ENCODE measurements at regions not wholly inside any gene's neighbourhood (a gene's known extent, or its start where the extent isn't known, plus 50 kb on each side); places are given as distances from the start of the nearest gene placed in this dataset.
"Not testable (repeated sequence)": the region's sequence is repeated elsewhere in the genome, so short reads cannot be mapped to it uniquely, and the experiment has no call there.

DNA sequence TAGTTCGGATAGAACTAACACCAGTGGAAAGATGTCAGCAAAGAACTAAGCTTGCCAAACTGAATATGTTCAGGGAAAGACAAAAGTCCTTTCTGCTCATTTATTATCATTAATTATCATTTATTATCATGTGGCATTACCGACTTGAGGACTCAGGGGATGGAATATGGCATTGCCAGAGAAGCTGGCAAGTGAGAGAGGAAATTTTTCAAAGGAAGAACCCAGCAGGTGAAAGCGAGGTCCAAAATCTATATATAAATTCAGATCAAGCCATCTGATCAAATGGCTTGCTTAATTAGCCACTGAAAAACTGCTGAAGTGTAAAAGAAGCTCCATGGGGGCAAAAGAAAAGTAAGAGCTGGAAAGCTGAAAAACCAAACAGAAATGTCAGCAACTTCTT, 1049.6 kb upstream of the SEMA6A start:
- DNase-seq (ENCODE audit: low spot score) = no peak

DNA sequence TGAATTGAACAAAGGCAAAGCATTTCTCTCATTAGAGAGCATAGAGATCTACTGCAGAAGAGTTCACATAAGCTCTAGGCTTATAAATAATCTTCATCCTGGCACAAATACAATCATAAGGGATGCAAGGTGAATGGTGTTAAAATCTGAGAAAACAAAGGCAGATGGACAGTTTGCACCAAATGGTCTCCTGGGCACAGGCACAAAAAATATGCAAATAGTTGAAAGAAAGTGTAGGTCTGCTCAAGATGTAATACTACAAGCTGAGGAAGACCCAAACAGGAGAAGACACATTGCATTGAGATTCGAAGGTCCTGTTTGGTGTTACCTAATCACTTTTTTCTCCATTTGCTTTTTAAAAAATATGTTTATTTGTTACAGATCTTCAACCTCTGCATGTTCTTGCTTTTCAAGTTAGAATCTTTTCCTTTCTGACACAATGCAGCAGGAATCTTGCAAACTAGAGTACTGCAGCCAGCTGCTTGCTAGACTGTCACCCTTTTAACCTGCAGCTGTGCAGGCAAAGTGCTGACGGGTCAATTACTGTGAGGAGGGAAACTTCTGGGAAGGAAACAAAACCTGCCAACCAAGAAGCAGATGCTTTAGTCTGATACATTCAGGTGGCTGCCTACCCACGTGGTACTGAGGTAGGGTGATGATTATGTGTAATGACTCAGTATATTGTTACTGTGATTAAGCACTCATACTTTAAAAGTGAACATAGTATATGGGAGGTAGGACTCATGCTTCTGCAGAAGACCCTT, 1048.6 kb upstream of the SEMA6A start:
- peak; percentile 16 for DNase-seq (ENCODE audit: low spot score)

- DNase-seq (ENCODE audit: low spot score) = peak; percentile 16
These were observed 1047.3 kb upstream of the SEMA6A start for GRCh38 chr5:117621921-117622320.

GRCh38 chr5:117615226-117615625, 1040.6 kb upstream of the SEMA6A start:
- no peak for DNase-seq (ENCODE audit: low spot score)

- DNase-seq (ENCODE audit: low spot score) = no peak
These were observed 1039.8 kb upstream of the SEMA6A start for GRCh38 chr5:117614408-117614807.

DNA sequence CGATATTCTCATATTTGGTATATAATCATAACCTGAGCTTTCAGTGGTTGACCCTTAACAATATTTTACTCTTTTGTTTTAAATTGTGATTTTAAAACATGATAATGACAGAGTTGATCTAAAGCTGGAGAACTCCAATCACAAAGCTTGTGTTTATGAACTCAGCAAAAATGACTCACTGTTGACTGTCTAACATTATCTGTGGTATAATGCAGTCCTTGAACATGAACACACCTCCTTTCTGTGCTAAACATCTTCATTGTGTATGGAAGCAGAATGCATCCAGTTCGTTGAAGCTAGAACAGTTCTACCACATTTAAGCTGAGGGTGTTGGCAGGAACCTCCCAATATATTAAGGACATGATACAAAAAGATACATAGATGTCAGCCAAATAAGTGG, 1030.2 kb upstream of the SEMA6A start:
- DNase-seq (ENCODE audit: low spot score) = no peak

GRCh38 chr5:117599811-117600210, 1025.2 kb upstream of the SEMA6A start:
- not testable (repeated sequence) for DNase-seq (ENCODE audit: low spot score)

GRCh38 chr5:117594166-117594565, 1019.5 kb upstream of the SEMA6A start:
- no peak for DNase-seq (ENCODE audit: low spot score)

DNA sequence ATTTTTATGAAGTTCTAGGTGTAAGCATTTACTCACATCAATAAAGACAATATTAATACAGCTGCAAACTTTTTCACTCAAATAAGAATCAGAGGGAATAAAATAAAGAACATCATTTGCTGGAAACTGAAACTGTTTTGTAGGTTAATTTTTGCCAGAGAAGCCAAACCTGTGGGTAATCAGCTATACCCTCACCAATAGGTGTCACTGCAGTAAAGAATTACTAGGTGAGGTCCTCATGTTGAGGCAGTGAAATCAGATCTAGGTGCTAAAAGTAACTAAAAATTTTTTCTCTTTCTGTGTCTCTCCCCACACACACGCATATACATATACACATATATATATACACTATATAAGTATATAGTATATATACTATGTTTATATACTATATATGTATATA, 1016.3 kb upstream of the SEMA6A start:
- peak; percentile 14 for DNase-seq (ENCODE audit: low spot score)

GRCh38 chr5:117588611-117589010, 1014.0 kb upstream of the SEMA6A start:
- no peak for DNase-seq (ENCODE audit: low spot score)

GRCh38 chr5:117587111-117587510, 1012.5 kb upstream of the SEMA6A start:
- no peak for DNase-seq (ENCODE audit: low spot score)

DNA sequence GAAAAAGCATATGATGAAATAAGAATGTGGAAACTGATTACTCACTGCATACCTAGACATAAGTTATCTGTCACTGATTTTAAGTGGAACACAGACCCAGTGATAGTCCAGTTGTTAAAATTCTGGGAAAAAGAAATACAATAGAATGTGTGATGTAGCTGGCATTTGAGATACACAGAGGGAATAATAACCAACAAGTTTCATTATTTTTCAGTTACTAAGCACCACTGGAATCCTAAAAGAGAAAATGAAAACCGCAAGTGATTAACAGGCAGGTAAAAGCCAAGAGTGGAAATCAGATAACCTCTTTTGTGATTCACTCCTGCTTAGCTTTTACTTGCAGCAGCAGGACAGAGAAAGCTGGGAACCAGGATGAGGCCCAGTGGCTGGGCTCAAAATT, 994.0 kb upstream of the SEMA6A start:
- DNase-seq (ENCODE audit: low spot score) = no peak

- no peak for DNase-seq (ENCODE audit: low spot score)
These were observed 993.5 kb upstream of the SEMA6A start for GRCh38 chr5:117568126-117568525.

DNA sequence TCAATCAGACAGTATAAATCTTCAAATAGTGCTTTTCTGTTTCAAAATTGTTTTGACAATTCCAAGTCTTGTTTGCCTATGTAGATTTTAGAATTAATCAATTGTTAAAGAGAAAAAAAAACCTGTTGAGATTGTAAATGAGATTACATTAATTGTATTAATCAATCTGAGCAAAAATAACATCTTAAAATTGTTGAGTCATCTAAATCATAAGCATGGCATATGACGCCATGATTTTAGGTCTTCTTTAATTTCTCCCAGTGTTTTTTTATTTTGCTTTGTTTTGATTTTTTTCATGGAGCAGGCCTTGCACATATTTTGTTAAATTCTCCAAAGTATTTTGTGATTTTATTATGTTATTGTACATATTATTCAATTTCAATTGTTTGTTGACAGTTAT, 988.0 kb upstream of the SEMA6A start:
- DNase-seq (ENCODE audit: low spot score) = no peak

- no peak for DNase-seq (ENCODE audit: low spot score)
These were observed 986.9 kb upstream of the SEMA6A start for GRCh38 chr5:117561531-117561930.

DNA sequence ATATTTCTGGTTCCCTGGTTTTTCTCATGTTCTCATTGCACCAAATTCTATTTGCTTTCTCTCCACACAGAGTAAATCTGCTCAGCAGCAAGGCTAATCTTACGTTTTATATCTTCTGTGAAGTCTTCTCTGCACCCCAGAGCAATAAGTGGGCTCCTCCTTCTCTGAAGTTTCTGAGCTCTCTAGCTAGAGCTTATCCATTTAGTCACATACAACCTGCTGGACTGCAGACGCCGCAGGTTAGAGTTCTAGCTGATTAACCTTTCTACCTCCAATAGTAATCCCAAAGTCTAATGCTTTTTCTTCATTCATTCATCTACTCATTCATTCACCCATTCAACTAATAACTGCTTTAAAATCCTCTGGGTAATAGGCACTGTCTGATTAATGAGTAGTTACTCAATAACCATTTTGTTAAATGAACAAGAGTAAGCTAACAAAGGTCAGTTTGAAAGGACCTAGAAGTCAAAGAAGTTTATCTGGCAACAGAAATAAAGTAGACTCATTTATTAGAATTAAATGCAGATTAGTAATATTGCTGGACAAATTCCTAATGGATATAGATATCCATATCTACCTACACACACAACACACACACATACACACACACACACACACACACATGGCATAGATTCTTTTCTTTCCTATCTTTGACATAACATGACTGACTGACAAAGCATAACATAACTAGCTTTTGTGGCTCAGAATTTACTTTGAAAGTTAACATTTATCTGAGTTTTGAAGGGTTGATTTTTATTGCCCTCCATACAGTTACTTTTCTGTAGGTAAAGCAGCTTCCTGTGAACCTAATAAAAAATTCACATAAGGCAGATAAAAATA, 984.6 kb upstream of the SEMA6A start:
- no peak for DNase-seq (ENCODE audit: low spot score)

DNA sequence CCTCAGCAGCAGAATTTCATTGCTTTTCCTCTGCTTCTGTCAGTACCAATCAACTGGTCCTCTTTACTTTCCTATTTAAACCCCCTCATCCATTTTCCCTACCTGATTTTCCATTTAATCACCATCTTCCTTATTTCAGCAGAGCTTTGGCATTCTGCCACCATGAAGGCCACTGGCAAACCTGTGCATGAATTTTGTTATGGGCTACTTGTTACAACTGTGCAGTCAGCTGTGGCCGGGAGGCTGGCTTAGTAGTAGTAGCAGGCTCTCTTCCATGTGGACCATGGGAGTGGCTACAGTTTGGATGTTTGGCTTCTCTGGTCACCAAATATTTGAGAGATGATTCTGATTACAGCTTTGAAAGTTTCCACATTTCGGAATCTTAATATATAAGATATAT, 976.6 kb upstream of the SEMA6A start:
- DNase-seq (ENCODE audit: low spot score) = no peak

DNA sequence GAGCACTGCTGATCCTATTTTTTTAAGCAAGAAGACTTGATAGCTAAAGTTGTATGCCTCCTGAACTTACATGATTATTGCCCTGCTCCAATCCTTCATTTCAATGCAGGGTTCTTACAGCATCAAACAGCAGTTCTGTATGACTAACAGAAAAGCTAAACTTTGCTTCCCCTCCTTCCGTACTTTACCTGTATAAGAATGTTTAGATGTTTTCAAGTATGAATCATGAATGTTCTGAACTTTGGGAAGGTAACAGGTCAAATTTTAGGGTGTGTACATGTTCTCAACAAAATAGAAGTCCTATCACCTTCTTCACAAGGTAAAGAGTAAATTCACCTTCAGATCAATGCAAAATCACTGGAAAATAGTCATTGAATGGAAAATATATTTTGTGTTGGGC, 972.6 kb upstream of the SEMA6A start:
- no peak for DNase-seq (ENCODE audit: low spot score)

- no peak for DNase-seq (ENCODE audit: low spot score)
These were observed 965.1 kb upstream of the SEMA6A start for GRCh38 chr5:117539692-117540091.

- DNase-seq (ENCODE audit: low spot score) = no peak
These were observed 959.2 kb upstream of the SEMA6A start for GRCh38 chr5:117533792-117534191.

GRCh38 chr5:117533051-117533670, 958.5 kb upstream of the SEMA6A start:
- DNase-seq (ENCODE audit: low spot score) = not testable (repeated sequence)

- DNase-seq (ENCODE audit: low spot score) = no peak
These were observed 945.4 kb upstream of the SEMA6A start for GRCh38 chr5:117519957-117520500.

- DNase-seq (ENCODE audit: low spot score) = no peak
These were observed 929.7 kb upstream of the SEMA6A start for GRCh38 chr5:117504305-117504704.

Measured in pons (tissue), 1 donor.